ENCODE measurements at regions not wholly inside any gene's neighbourhood (a gene's known extent, or its start where the extent isn't known, plus 50 kb on each side); places are given as distances from the start of the nearest gene placed in this dataset.

DNA sequence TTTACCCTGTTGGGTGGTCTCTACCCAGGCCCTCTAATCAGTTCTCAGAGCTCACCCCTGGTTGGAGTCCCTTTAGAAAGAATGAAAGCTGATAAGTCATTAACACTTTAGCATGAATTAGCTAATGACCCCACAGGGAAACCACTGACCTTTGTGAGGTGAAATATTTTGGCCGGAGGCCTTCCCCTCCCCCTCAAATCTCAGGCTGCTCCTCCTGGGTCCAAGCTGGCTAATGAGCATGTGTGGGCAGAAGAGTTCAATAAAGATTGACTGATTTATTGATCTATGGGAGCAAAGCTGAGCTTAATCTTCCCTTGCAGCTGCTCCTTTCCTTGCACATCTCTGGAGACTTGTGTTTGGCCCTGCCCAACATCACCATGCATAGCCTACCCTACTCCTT lies 78.8 kb upstream of the CCDC85A start:
- no peak for DNase-seq

DNA sequence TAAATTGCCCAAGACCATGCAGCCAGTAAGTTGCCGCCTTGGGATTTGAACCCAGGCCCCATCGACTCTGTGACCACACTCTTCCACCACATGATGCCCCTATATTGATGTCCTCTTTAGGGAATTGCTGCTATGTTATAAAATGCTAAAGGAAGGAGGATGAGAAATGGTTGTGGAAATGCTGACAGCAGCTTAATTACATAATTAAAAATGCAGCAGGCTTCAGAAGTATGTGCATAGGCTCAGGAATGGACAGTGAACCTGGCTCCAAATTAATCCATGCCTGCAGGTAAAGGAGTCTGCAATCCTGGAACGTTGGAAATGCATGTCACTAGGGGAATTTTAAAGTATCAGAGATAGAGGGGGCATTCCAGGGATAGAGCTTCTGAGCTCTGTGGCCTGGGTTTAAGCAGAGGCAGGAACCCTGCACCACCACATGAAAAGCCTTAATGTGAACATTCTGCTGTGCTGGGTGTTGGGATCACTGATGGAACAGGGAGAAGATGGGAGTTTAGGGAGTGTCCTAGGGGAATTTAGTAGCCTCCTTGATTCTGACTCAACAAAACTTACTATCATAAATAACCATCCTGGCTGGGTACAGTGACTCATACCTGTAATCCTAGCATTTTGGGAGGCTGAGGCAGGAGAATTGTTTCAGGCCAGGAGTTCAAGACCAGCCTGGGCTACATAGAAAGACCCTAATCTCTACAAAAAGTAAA lies 76.1 kb upstream of the CCDC85A start:
- no peak for DNase-seq

DNA sequence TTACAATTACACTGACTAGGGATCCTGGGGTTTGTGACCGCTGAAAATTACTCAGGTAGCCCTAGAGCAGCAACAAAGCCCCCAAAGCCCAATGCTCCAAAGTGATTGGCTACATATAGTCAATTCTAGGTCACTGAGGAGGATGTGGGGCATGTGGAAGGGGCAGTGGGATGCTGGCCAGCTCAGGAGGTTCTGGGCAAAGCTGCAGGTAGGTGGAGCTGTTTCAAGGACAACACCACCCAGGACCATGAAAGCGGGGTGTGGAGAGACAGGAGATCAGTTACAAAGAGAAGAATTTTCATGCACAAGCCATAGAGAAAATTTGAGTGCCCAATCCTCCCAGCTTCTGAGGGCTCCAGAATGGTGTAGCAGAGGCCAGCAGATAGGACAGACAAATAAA lies 75.0 kb upstream of the CCDC85A start:
- DNase-seq = no peak

DNA sequence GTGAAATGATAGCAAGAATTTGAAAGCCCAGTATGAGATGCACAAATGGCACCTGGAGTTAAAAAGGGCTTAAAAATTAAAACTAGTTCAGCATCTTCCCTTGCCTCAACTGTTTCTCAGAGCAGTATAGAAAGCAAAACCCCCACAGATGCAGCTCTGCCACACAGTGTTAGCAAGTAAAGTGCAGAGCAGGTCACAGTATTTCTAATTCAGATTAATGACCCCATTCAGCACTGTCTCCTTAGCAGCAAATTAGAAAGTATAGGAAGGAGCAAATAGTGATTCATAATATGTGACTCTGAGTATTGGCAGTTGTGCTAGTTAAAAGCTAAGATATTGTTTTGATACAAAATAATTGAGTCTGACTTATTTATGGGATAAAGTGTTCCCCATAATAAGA lies 73.8 kb upstream of the CCDC85A start:
- no peak for DNase-seq

DNA sequence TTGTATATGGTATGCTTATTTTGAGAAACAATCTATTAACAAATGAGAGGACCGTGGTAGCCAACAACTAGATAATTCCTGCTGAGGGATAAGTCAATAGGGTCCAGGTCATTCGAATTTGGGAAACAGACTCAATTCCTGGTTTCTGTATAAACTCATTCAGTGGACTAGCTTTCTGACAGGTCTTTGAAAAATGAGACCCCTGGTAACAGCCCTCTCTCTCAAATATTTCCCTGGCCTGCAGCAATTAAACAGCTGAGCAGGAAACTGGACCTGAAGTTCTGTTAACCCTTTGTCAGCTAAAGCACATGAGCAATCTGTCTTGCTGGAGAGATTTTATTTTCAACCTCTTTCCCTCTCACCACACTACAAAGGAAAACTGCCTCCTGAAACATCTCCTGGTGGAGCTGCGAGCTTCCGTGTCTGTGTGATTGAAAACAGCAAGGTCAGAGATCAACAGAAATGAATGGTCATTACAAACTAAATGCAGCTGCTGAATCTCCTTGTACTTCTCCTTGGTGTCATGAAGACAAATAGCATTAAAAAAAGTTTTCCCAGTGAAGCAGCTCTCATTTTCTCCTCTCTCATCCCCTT lies 70.3 kb upstream of the CCDC85A start:
- DNase-seq = no peak

DNA sequence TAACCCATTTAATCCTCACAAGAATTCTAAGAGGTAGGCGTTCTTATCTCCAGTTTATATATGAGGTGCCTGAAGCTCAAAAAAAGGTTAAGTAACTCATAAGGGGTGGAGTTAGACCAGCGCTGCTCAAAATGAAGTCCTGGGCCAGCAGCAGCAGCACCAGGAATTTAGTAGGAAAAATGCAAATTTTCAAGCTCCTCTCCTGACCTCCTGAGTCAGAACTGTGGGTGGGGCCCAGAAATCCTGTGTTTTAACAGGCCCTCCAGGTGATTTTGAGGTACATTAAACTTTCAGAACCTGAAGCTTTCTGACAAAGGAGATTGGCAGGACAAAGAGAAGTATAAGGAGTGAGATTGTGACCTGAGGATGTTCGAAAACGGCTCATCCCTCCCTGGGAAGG lies 66.0 kb upstream of the CCDC85A start:
- no peak for DNase-seq

DNA sequence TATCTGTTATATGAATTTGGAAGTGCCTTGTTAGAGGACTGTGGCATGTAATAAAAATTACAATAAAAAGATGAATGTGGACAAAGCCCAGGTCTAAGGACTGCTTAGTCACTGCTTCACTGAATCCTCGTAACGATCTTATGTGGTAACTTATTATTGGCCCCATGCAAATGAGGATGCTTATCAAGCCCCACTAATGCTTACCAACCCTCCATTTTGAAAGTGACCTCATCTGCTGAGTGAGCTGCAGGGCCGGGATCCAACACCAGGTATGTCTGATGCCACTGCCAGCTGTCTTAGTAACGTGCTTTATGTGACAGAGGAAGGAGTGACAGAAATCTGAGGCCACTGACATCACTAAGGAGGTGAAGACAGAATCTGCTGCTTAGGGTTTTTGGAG lies 65.3 kb upstream of the CCDC85A start:
- peak; percentile 18 for DNase-seq

DNA sequence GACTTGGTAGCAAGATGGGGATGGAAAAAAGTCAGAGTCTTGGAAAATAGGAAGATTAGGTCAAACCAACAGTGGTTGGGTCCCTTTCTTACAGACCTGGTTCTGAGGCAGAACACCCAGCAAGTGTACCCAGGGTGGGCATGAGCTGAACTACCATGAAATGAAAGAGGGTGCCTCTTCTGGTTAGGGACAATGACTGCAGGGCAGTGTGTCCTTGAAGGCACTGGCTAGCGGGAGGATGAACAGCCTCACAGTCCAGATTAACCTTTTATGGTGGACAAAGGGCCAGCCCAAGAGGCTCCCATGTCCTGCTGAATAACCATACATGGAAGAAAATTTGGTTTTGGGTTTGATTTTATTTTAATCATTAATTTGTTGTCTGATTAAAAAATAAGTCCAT lies 61.8 kb upstream of the CCDC85A start:
- DNase-seq = no peak

DNA sequence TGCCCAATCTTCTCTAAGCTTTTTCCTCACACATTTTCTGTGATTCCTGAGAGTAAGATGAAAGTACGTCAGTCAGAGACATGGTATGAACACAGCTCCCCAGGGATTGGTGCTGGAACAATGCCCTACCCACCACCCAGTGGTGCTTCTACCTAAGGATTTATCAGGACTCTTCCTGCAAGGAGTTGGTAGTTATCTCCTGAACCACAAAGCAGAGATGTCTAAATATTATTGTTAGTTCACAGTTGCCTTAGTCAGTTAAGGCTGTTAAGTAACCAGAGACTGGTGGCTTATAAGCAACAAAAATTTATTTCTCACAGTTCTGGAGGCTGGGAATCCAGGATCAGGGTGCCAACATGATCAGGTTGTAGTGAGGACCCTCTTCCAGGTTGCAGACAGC lies 60.3 kb upstream of the CCDC85A start:
- DNase-seq = no peak

DNA sequence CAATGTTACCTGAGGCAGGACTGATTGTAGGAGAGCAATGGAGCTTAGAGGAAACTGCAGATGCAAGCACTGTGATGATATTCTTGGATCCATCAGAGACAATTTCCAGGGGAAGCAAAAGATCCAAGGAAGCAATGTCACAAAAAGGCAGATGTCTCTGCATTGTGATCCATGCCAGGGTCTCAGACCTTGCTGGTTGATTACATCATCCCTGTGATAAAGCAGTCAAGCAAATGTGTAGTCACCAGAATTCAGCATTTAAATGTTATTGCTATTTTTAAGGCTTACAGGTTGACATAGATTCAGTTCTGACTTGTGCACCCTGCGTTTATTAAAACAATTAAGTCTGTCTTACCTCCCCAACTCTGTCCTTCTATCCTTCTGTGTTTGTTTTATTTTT lies 56.8 kb upstream of the CCDC85A start:
- DNase-seq = no peak

DNA sequence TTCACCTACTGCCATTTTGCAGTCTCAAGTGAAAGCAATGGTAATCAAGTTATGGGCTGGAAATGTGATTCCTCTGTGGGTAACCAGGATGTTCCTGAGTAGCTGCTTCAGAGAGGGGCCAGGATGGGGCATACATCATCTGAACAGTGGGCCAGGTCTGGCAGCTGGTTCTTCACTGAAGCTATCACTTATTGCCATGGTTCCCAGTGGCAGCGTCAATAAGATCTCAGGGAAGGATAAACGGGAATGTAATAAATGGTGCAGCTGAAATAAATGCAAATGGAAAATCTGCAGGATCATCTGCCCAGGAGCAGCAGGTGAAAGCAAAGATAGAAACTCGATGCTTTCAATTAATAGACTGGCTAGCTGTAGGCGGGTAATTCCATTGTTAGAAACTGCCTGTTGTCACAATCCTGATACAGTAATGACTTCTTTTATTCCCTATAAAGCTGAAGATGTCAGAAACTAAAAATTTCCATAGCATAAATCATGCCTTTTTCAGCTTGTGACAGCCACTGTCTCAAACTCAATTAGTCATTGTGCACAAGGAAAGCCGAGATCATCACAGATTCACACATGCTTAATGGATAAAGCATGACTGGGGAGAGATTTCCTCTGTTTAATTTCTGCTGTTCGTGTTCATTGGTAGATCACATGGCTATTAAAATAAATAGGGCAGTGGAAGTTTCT lies 56.2 kb upstream of the CCDC85A start:
- DNase-seq = peak; percentile 30

DNA sequence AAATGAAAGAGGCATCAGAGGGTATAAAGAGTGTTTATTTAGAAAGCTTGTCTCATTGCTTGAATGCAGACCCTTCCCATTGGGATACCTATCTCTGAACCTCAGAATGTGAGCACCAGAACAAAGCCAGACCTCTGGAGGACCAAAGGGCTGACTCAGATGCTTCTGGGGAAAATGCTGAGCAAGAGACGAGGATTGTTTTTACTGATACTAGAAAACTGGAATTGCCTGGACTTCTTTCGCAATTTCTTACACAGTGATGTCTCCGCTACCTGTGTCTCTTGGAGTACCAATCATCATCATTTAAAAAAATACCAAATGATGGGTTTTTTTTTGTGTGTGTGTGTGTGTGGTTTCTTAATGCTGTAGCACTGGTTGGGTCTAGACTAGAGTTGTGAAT lies 55.6 kb upstream of the CCDC85A start:
- no peak for DNase-seq

DNA sequence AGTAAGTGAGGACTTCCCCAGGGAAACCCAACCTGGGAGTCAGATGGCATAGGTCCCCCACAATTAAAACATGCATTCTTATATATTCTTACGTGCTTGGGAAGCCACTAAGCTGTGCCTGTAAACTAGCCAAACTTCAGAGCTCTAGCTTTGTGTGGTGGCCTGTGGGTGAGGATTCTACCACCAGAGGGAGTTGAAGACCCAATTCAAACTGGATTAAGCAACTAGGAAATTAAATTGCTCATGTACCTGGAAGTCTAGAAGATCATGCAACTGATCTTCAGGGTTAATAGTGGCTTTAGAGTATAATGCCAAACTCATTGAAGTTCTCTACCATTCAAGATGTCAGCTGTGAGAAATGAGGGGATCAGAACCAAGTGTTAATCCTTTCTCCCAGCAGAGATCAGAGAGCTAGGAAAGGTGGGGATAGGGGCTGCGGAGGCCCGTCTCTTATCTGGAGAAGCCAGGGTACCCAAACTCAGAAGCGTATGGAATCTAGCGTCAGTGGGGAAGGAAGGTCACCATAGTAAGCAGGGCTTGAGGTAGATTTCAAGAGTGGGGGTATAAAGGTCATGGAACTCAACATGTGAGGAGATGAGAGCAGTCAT lies 53.2 kb upstream of the CCDC85A start:
- DNase-seq = peak; percentile 31

DNA sequence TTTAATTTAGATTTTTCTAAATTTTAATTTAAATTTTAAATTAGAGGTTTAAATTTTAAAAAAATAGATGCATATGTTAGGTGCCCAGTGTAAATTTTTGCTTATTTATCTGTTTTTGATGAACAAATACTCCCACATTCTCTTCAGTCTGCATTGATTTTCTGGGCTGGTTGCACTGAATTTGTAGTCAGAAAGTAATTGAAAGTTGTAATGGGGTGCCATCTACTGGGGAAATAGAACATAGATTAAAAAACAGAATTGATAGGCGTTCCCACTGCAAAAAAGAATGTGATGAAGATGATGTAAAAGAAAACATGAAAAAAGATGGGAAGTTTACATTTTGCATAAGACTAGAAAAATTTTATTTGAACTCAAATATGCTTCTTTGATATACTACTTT lies 51.7 kb upstream of the CCDC85A start:
- DNase-seq = peak; percentile 67

DNA sequence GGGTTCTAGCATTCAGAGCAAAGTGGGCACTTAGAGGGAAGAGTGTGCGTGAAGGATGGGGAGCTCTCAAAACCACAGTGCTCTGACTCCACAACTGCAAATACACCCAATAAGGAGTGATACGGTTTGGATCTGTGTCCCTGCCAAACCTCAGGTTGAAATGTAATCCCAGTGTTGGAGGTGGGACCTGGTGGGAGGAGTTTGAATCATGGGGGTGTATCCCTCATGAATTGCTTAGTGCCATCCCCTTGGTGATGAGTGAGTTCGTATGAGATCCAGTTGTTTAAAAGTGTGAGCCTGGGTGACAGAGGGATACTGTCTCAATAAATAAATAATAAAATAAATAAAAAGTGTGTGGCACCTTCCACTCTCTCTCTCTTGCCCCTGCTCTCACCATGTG lies 50.3 kb upstream of the CCDC85A start:
- DNase-seq = no peak

DNA sequence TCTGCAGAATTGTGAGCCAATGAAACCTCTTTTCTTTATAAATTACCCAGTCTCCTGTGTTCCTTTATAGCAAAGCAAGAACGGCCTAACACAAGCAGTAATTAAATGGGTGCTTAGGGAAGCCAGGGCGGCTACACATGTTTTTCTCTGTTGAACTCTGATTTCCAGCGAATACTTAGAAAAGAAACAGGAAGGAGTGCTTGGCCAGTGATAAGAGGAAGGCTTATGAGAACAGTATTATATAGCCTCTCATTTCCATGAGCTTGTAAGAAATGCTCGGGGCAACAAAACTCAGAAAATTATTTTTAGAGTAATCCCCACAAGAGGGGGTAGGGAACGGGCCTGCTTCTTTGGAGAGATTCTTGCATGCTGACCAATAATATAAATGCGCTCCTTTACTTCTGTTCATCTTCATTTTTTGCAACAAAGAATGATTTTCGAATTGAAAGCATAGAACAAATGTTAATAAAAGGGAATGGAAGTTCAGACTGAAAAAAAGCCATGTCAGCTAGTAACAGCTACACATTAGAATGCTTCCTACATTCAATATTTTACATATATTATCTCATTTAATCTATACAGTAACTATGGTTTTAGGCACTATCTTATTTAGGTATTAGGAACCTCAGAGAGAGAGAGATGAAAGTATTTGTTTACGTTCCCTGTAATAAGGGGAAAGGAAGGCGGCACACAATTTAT lies 49.7 kb upstream of the CCDC85A start:
- DNase-seq = no peak

Data from NCI-H2171 treated with DMSO at 0.1 percent for 48 hours (cell line).